ENCODE measurements at regions not wholly inside any gene's neighbourhood (a gene's known extent, or its start where the extent isn't known, plus 50 kb on each side); places are given as distances from the start of the nearest gene placed in this dataset.

- H4K20me1 ChIP-seq (ENCODE audit: control insufficient read depth, insufficient read depth, low read depth, low read length), result no peaks in the 10 kb centered on the region
- H3K4me2 ChIP-seq (ENCODE audit: low read length), result no peak overlapping the region
- no peaks in the 10 kb centered on the region for H3K4me1 ChIP-seq (ENCODE audit: control insufficient read depth, low read length)
- H3F3A ChIP-seq (ENCODE audit: control insufficient read depth, insufficient read depth), result no peaks in the 10 kb centered on the region
- no peak overlapping the region for H3K27ac ChIP-seq (ENCODE audit: low read depth, low read length)
- no peaks in the 10 kb centered on the region for H3K27me3 ChIP-seq (ENCODE audit: control insufficient read depth, low read length)
- TF ChIP-seq CTCF (IDR thresholded peaks at IDR 0.05; ENCODE audit: low read depth, low read length, poor library complexity, severe bottlenecking) (no peak), EZH2phosphoT487 (IDR thresholded peaks at IDR 0.05; ENCODE audit: borderline replicate concordance, low read length) (no peak)
- no peaks in the 10 kb centered on the region for H3K9me2 ChIP-seq (replicated peaks; ENCODE audit: control insufficient read depth, low read length)
- no peaks in the 10 kb centered on the region for H3K79me2 ChIP-seq (ENCODE audit: control insufficient read depth, low read length)
- H3K36me3 ChIP-seq (ENCODE audit: control insufficient read depth, low read length), result no peaks in the 10 kb centered on the region
- no peaks in the 10 kb centered on the region for H3K9me3 ChIP-seq (ENCODE audit: control insufficient read depth, insufficient read depth, low read length)
- H3K4me3 ChIP-seq (ENCODE audit: low read length), result no peak overlapping the region
These were observed 520.9 kb downstream of the CPS1 start for GRCh38 chr2:211077216-211077767.

DNA sequence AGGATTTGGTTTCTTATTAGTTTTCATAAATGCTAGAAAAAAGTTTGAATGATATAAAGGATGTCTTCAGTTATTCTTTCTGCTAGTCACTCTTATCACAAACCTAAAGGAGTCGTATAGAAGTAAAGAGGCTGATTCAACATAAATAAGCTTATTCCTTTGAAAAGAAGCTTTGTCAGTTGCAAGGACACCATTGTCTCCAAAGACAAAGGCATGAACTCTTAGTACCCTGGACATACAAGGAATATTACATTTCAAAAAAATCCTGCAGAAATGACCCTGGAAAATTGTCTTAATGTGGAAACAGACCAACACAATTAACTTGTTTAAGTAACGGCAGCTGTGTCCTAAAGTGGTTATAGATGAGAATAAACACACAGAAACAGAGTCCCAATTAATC, 528.0 kb downstream of the CPS1 start:
- no peak overlapping the region for H3K27ac ChIP-seq (ENCODE audit: low read depth, low read length)
- no peaks in the 10 kb centered on the region for H3K9me3 ChIP-seq (ENCODE audit: control insufficient read depth, insufficient read depth, low read length)
- no peak overlapping the region for H3K4me2 ChIP-seq (ENCODE audit: low read length)
- no peak overlapping the region for H3K4me3 ChIP-seq (ENCODE audit: low read length)
- H3K79me2 ChIP-seq (ENCODE audit: control insufficient read depth, low read length), result no peaks in the 10 kb centered on the region
- TF ChIP-seq EZH2phosphoT487 (IDR thresholded peaks at IDR 0.05; ENCODE audit: borderline replicate concordance, low read length) (no peak), CTCF (IDR thresholded peaks at IDR 0.05; ENCODE audit: low read depth, low read length, poor library complexity, severe bottlenecking) (no peak)
- H3F3A ChIP-seq (ENCODE audit: control insufficient read depth, insufficient read depth), result no peaks in the 10 kb centered on the region
- H3K36me3 ChIP-seq (ENCODE audit: control insufficient read depth, low read length), result no peaks in the 10 kb centered on the region
- H4K20me1 ChIP-seq (ENCODE audit: control insufficient read depth, insufficient read depth, low read depth, low read length), result no peaks in the 10 kb centered on the region
- no peaks in the 10 kb centered on the region for H3K9me2 ChIP-seq (replicated peaks; ENCODE audit: control insufficient read depth, low read length)
- no peaks in the 10 kb centered on the region for H3K4me1 ChIP-seq (ENCODE audit: control insufficient read depth, low read length)
- H3K27me3 ChIP-seq (ENCODE audit: control insufficient read depth, low read length), result no peaks in the 10 kb centered on the region

- Histone ChIP-seq H3K9me3 (ENCODE audit: control insufficient read depth, insufficient read depth, low read length) (no peaks in the 10 kb centered on the region), H3K9me2 (replicated peaks; ENCODE audit: control insufficient read depth, low read length) (no peaks in the 10 kb centered on the region), H3K27ac (ENCODE audit: low read depth, low read length) (no peak overlapping the region), H3K4me2 (ENCODE audit: low read length) (no peak overlapping the region), H3K4me1 (ENCODE audit: control insufficient read depth, low read length) (no peaks in the 10 kb centered on the region), H3K79me2 (ENCODE audit: control insufficient read depth, low read length) (no peaks in the 10 kb centered on the region), H3K4me3 (ENCODE audit: low read length) (no peak overlapping the region), H3F3A (ENCODE audit: control insufficient read depth, insufficient read depth) (no peaks in the 10 kb centered on the region), H3K36me3 (ENCODE audit: control insufficient read depth, low read length) (no peaks in the 10 kb centered on the region), H3K27me3 (ENCODE audit: control insufficient read depth, low read length) (no peaks in the 10 kb centered on the region), H4K20me1 (ENCODE audit: control insufficient read depth, insufficient read depth, low read depth, low read length) (no peaks in the 10 kb centered on the region)
- peak; percentile 71 for TF ChIP-seq CTCF (IDR thresholded peaks at IDR 0.05; ENCODE audit: low read depth, low read length, poor library complexity, severe bottlenecking)
- no peak for TF ChIP-seq EZH2phosphoT487 (IDR thresholded peaks at IDR 0.05; ENCODE audit: borderline replicate concordance, low read length)
These were observed 528.8 kb downstream of the CPS1 start for GRCh38 chr2:211085056-211085680.
